ENCODE measurements at regions not wholly inside any gene's neighbourhood (a gene's known extent, or its start where the extent isn't known, plus 50 kb on each side); places are given as distances from the start of the nearest gene placed in this dataset.
"Not testable (repeated sequence)": the region's sequence is repeated elsewhere in the genome, so short reads cannot be mapped to it uniquely, and the experiment has no call there.

DNA sequence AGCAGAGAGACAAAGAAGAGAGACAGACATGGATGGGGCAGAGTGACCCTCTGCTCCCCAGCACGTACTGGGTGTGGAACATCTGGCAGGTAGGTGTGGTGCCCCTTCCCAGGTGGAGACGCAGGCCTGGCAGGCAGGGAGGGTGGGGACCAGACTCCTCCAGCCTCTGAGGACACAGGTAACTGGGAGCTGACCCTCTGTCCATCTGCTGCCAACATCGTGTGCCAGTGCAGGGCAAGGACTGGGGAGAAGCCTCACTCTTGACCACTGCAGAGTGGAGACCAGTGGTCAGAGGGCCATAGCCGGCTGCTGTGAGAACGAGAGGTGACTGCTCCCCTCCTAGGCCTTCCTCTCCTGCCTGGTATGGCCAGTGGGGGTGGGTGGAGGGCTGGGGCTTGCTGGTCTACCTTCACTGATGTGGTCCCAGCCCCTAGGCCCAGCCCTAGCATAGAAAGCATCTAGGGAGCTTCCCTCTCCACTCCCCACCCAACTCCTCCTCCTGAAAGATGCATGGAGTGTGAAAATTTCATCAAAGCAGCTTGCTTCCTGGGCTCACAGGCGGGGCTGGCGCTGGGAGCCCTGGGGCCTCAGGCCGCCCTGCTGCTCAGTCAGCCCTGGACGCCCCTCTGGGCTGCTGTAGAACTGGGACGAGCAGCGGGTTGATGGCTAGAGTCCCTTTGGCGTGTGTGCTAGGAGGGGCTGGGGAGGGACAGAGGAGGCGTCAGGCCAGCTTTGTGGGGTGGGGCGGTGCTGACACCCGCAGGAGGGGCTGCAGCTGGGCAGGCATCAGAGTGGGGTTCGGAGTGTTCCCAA lies 90.3 kb downstream of the PLXNA1 start:
- no peak for DNase-seq

GRCh38 chr3:127073941-127074820 lies 91.3 kb downstream of the PLXNA1 start:
- peak; percentile 50 for DNase-seq

- no peak for DNase-seq
These were observed 92.0 kb downstream of the PLXNA1 start for GRCh38 chr3:127074900-127075360.

GRCh38 chr3:127076166-127076992 lies 93.5 kb downstream of the PLXNA1 start:
- DNase-seq = not testable (repeated sequence)

GRCh38 chr3:127077068-127077467 lies 94.2 kb downstream of the PLXNA1 start:
- no peak for DNase-seq

GRCh38 chr3:127077505-127078064 lies 94.7 kb downstream of the PLXNA1 start:
- DNase-seq = peak; percentile 39

DNA sequence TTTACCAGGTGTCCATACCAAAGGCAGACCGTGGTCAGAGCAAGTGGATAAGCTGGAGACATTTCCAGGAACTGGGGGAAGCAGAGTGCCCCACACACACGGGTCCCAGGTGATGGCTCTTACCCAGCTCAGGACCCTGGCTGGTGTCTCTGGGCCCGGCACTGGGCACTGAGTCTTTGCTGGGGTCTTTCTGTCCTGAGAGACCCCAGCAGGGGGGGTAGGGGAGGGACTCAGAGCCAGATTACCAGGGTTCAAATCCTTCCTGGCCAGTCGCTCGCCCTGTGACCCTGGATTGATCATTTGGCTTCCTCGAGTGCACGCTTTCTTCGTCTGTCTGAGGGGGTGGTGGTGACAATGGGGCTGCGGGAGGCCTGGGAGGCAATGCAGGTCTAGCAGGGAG lies 95.7 kb downstream of the PLXNA1 start:
- DNase-seq = no peak

- no peak for DNase-seq
These were observed 96.3 kb downstream of the PLXNA1 start for GRCh38 chr3:127079211-127079610.

GRCh38 chr3:127081001-127081720 lies 98.2 kb downstream of the PLXNA1 start:
- no peak for DNase-seq

- DNase-seq = no peak
These were observed 99.2 kb downstream of the PLXNA1 start for GRCh38 chr3:127082066-127082465.

- DNase-seq = no peak
These were observed 101.0 kb downstream of the PLXNA1 start for GRCh38 chr3:127083778-127084397.

GRCh38 chr3:127084401-127084990 lies 101.6 kb downstream of the PLXNA1 start:
- no peak for DNase-seq

- DNase-seq = no peak
These were observed 102.7 kb downstream of the PLXNA1 start for GRCh38 chr3:127085576-127085975.

GRCh38 chr3:127086591-127086990 lies 103.7 kb downstream of the PLXNA1 start:
- DNase-seq = not testable (repeated sequence)

DNA sequence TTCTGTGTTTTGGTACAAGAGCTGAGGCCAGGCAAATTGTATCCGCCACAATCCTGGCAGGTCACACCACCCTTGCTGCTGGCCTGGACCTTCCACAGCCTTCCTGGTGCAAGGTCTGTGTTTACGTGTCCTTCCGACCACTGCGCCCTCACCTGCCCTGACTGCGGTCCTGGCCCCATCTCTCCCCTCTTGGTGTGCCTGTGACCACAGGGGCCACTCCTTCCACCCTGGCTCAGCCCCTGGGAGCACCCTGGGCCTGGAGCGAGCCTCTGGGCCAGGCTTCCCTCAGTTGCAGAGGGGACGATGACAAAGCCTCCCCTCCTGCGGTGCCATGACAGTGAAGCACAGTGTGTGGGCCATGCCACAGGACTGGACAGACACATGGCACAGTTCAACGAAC lies 104.5 kb downstream of the PLXNA1 start:
- DNase-seq = no peak

GRCh38 chr3:127088511-127089351 lies 104.2 kb upstream of the PRR23E start:
- no peak for DNase-seq

GRCh38 chr3:127089486-127090145 lies 103.3 kb upstream of the PRR23E start:
- DNase-seq = peak; percentile 54

DNA sequence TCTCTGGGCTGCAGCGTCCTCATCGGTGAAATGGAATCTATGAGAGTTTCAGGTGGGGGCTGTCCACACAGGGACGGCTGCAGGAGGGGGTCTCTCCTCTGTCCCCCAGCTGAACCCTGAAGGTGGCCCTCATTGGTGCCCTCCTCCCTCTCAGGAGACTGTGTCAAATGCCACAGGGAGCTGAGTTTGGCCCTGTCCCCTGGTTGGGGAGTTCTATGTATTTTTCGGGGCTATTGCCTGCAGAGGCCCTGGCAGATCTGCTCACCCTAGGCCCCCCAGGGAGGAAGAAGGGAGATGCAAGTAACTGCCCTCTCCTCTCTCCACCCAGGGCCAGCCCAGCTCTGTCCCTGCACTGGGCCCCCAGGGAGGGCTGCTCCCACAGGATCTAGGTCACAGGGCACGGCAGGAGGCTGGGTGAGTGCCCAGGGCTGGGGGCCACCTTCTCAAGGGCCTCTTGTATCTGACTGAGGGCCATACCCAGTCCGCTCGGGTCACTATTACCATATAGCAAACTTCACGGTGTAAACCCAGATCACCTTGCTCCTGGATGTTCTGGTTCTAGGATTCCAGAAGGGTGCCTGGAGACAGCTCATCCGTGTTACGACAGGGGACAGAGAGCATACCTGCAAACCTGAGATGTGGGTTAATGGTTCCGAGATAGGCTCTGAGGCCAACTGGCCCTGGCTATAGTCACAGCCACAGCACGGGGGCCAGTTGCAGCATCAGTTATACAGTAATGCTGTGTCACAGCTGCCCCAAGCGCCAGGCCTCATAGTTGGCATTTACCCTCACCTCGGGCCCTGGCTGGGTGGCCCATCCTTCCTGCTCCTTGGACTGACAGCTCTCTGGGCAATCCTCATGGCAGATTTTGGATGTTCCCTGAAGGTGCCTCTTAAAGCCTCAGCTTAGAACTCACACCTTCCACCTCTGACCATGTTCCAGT lies 102.4 kb upstream of the PRR23E start:
- no peak for DNase-seq

All from eye (tissue), 1 donor.